HEK293 (cell line): ENCODE measurements at regions not wholly inside any gene's neighbourhood (a gene's known extent, or its start where the extent isn't known, plus 50 kb on each side); places are given as distances from the start of the nearest gene placed in this dataset.

ENCODE experiments used
- CTCF ChIP-seq: fragments of 450-650 bp; formaldehyde crosslinking; IDR thresholded peaks from 2 replicates; pipeline ENCODE4 v1.5.1; 2016; ENCODE audit warnings: missing biosample characterization, missing genetic modification characterization
- KLF17 ChIP-seq: fragments of 450-650 bp; formaldehyde crosslinking; IDR thresholded peaks from 2 replicates; pipeline ENCODE4 v1.5.1; 2016; ENCODE audit warnings: missing biosample characterization, missing genetic modification characterization
- PBX3 ChIP-seq: sonication (generic); formaldehyde crosslinking; IDR thresholded peaks from 2 replicates; pipeline ENCODE4 v1.8.1; 2022; ENCODE audit warnings: mild to moderate bottlenecking, moderate library complexity, missing genetic modification reagents
- PRDM4 ChIP-seq: fragments of 450-650 bp; formaldehyde crosslinking; IDR thresholded peaks from 2 replicates; pipeline ENCODE4 v1.5.1; 2017; ENCODE audit warnings: missing biosample characterization, missing genetic modification characterization
- SETDB1 ChIP-seq: IDR thresholded peaks from one replicate; pipeline ENCODE4 v1.6.1; 2017; ENCODE audit warnings: mild to moderate bottlenecking, low read length, moderate library complexity, mixed read lengths; ENCODE audit not compliant: insufficient read length
- TSHZ1 ChIP-seq: fragments of 450-650 bp; formaldehyde crosslinking; IDR thresholded peaks from 2 replicates; pipeline ENCODE4 v1.5.1; 2016; ENCODE audit warnings: missing biosample characterization, missing genetic modification characterization, borderline replicate concordance
- ZNF138 ChIP-seq: fragments of 450-650 bp; formaldehyde crosslinking; IDR thresholded peaks from 2 replicates; pipeline ENCODE4 v1.5.1; 2016; ENCODE audit warnings: missing biosample characterization, missing genetic modification characterization, borderline replicate concordance

- no peak for TF ChIP-seq SETDB1
- no peak for TF ChIP-seq ZNF138 (tag by site-specific recombination)
- TF ChIP-seq CTCF (tag by site-specific recombination): no peak
- no peak for TF ChIP-seq TSHZ1 (tag by site-specific recombination)
- no peak for TF ChIP-seq KLF17
- TF ChIP-seq PRDM4 (tag by site-specific recombination): no peak
- no peak for TF ChIP-seq PBX3 (CRISPR knock-in tag)
Measured at GRCh38 chr6:130537447-130537846, 171.6 kb downstream of the TMEM200A start.
